CD4-positive, alpha-beta T cell treated with Interleukin-21 for 1 hour (primary cell): ENCODE measurements at regions not wholly inside any gene's neighbourhood (a gene's known extent, or its start where the extent isn't known, plus 50 kb on each side); places are given as distances from the start of the nearest gene placed in this dataset.
"Not testable (repeated sequence)": the region's sequence is repeated elsewhere in the genome, so short reads cannot be mapped to it uniquely, and the experiment has no call there.

Source experiments
- DNase-seq: peaks from one replicate; pipeline ENCODE4 v3.0.0-alpha.2; 2020

DNA sequence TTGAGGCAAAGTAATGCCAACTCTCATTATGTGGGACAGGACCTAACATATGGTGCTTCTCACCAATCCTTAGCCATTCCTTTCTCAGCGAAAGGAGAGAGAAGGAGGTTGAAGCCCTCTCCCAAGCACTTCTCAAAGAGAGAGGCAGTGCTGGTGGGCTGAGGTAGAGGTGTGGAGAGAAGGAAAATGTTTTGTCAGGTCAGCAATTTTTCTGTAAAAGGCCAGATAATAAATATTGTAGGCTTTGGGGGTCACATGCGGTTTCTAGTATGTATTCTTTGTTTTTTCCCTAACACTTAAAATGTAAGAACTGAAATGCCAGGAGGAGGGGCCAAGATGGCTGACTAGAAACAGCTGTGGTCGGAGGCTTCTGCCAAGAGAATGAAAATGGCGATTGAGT, 225.0 kb upstream of the NPY start:
- no peak for DNase-seq

DNA sequence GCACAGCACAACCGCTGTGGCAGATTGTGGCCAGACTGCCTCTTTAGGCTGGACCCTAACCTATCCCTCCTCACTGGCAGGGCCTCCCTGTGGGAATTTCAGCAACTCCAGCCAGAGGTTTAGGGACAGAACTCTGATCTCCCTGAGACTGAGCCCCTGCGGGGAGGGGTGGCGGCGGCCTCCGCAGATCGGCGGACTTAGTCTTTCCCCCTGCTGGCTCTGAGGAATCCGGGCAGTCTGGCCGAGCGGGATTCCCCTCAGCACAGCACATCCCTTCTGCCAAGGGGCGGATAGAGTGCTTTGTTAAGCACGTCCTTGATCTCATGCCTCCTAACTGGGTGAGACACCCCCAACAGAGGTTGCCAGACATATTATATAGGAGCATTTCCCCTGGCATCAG, 224.2 kb upstream of the NPY start:
- no peak for DNase-seq

GRCh38 chr7:24063721-24064120, 220.3 kb upstream of the NPY start:
- no peak for DNase-seq

- DNase-seq, result no peak
Measured at GRCh38 chr7:24069751-24070150, 214.2 kb upstream of the NPY start.

DNA sequence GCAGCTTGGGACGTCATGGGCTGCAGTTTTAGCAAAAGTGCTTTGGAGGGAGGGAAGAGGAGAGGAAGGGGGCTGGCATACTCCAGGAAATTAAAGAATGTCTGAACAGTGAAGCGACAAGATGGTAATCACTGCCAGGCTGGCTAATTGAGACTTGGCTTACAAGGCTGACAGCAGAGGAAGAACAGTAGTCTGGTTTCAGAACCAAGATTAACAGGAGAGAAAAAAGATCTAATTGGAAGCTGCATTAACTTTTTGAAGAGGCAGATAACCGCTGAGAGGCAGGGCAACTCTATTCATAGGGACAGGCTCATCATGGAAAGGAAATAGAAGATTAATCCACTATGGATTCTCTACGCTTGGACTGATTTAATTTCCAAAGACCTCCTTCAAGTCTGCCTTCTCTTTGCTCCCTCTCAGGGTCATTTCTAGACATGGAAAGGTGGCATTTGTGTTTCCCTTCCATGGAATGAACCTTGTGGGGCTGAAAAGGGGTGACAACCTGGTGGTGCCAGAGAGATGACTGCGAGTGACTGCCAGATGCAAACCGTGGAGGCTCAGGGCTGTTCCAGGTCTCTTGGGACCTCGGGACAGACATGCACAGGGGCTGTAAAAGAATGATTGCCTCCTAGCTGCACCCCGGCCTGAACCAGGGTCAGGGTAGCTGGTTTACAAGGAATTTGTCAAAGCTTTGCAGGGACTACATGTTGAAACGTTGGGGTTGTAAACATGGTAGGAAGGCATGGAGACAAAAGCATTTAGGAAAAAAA, 210.2 kb upstream of the NPY start:
- DNase-seq, result no peak

- DNase-seq, result no peak
Measured at GRCh38 chr7:24075426-24075810, 208.6 kb upstream of the NPY start.

DNA sequence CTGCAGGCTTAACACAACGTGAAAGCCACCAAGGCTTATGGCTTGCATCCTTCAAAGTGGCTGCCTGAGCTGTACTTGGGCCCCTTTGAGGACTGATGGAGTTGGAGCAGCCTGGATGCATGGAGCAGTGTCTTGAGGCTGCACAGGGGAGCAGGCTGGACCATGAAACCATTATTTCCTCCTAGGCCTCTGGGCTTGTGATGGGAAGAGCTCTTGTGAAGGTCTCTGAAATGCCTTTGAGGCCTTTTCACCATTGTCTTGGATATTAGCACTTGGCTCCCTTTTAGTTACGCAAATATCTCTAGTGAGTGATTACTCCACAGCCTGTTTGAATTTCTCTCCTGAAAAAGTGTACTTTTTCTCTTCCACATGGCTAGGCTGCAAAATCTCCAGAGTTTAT, 201.2 kb upstream of the NPY start:
- no peak for DNase-seq

DNA sequence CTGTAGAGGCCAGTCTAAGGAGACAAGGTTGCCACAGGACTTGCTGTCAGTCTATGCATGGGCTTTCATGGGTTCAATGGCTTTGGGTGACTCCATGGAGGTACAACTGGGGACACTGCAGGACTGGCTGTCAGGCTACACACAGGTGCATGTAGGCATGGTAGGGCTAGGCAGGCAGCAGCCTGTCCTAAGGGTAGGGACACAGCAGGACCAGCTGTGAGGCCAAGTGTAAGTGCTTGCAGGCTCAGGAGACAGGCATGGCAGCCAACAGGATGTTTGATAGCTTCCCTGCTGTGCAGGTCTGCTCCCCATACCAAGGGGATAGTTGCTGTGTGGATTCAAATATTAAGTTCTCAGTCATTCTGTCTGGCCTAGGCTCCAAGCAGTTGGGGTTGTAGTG, 181.0 kb upstream of the NPY start:
- no peak for DNase-seq

DNA sequence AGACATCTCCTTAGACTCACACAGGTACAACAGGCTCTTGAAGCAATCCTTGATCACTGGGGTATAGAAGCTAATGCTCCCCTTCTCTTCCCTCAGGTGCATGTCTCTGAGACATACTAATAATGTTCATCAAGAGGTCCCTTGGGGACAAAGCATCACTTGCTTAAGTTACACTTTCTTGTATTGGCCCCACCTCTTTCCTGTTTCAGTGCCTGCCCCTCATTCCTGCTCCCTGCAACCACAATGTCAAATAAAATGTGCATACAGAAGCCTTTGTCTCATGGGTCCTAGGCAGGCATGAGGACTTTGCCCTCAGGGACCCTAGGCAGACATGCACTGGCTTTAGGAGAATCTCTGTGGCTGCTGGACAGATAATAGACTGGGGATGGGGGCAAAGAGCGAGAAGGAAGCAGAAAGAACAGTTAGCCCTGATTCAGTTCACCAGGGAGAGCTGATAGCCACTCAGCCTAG, 175.0 kb upstream of the NPY start:
- DNase-seq, result no peak

GRCh38 chr7:24110056-24110455, 173.9 kb upstream of the NPY start:
- no peak for DNase-seq

DNA sequence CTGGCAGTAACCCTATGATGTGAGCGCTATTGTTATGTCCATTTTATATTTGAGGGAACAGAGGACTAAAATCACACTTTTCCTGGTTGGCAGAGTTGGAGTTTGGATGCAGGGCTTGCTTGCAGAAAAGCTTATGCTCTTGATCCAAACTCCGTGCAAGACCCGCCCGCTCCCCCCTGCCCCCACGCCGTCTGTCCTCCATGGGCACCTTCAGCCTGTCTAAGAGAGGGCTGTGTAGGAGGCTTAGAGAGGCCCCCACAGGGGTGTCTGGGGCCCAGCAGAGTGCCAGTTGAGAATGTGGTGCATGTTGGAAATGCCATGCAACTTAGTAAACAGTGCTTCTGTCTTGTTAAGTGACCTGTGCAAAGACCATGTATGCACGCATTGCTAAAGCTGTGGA, 170.5 kb upstream of the NPY start:
- no peak for DNase-seq

GRCh38 chr7:24115661-24116060, 168.3 kb upstream of the NPY start:
- DNase-seq, result no peak

DNA sequence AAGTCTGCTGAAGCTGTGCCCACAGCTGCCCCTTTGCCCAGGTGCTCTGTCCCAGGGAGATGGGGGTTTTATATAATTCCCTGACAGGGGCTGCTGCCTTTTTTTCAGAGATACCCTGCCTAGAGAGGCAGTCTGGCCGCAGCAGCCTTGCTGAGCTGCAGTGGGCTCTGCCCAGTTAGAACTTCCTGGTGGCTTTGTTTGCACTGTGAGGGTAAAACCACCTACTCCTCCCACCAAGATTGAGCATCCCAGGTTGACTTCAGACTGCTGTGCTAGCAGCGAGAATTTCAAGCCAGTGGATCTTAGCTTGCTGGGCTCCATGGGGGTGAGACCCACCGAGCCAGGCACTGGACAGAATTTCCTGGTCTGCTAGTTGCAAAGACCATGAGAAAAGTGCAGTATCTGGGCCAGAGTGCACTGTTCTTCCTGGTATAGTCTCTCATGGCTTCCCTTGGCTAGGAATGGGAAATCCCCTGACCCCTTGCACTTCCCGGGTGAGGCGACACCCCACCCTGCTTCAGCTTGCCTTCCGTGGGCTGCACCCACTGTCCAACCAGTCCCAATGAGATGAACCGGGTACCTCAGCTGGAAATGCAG, 166.0 kb upstream of the NPY start:
- not testable (repeated sequence) for DNase-seq

GRCh38 chr7:24119852-24120251, 164.1 kb upstream of the NPY start:
- DNase-seq, result no peak

DNA sequence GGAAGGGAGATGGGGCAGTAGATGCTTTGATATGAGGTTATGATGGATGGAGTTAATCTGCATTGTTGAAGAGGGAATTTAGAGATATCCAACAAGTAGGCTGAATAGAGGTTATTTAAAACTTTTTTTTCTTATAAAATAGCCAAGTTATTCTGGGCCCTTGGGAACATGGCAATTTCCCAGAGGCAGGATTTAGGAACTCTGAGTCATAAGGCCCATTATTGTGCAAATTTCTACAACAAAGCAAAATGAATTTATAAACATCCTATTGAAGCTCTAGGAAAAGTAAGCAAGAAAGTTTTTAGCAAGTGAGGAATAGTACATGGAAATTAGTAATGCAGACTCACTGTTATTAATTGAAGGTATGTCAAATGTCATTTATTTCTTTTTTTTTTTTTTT, 160.9 kb upstream of the NPY start:
- DNase-seq, result no peak

DNA sequence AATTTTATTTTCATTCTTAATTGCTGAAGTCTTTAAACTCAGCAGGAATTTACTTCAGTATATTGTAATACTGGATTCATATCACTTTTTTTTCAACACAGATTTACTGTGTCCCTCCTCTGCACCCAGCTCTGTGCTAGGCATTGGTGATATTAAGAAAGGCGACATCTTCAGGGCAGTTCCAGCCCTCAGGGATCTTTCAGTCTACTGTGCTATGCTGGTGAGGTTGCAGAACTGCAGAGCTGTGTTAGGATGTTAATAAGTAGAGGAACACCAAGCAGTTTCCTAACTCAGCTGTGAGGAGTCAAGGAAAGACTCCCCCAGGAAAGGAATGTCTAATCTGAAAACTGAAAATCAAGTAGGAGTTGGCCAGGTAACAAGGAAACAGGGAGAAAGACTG, 158.2 kb upstream of the NPY start:
- DNase-seq, result no peak

DNA sequence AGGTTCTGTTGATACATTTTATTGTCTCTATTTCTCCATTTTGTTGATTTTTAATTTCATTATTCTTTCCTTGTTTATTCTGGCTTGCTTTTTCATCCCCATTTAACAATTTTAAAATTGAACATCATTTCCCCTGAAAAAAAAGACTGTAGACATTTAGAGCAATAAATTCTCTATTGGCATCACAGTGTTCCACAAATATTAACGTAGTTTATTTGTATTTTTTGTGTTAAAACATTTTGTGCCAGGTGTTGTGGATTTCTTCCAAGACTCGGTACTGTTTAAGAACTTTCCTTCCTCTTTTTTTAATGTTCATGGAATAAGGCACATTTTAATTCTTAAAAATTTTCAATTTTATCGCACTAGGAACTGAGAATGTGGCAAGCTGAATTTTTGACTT, 156.1 kb upstream of the NPY start:
- DNase-seq, result no peak

GRCh38 chr7:24129597-24129996, 154.4 kb upstream of the NPY start:
- no peak for DNase-seq

- DNase-seq, result no peak
Measured at GRCh38 chr7:24130631-24131030, 153.4 kb upstream of the NPY start.

GRCh38 chr7:24133691-24134090, 150.3 kb upstream of the NPY start:
- DNase-seq, result no peak

- no peak for DNase-seq
Measured at GRCh38 chr7:24134535-24134934, 149.5 kb upstream of the NPY start.

DNA sequence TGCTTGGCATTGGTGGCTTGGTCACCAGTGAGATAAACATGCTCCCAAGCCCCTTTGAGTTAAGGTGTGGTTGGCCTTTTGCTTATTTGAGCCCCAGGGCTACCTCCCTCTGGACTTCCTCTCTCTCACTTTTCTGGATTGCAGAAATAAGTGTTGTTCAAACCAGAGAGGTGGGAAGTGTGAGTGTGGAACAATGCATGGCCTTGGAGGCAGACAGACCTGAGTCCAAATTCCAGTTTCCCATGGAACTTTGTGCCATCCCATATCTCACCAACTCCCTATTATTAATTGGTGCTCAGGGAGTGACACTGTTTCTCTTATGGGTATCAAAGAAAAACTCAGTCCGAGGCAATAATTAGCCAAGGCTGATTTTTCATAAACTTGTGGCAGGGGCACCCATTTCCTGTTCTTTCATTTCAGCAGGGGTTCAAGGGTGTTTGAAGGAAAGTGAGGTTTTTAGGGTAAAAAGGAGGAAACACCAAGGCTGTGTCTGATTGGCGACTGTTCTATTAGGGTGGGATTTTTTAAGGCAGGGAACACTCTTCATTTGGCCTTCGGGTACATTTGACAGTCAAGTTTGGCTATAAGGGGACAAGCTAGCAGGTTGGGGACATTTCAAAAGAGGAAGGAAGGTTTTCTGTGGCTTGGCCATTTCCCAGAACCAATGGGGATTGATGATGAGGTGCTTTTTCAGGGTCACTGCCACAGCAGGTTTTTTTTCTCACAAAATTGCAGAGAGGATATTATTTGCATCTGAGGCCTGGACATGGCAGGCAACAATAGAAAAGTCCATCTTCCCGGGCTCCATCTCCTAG, 148.8 kb upstream of the NPY start:
- DNase-seq, result no peak

DNA sequence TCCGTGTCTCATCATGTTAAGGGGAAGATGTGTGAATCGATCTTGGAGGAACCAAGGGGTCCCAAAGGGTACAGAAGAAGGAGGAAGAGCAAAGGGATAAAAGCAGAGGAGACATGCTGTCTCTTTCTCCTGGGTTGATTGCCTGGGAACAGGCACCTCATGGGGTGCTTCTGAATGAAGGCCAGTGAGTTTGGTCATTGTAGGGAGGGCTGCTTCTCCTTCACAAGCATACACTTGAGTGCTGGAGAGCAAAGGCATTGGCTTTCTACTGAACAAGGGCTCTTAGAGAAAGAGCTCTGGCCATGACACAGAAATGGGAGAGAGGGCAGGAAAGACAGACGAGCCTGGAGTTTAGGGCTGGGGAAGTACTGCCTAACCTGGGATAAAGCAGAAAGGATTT, 146.7 kb upstream of the NPY start:
- DNase-seq, result no peak

DNA sequence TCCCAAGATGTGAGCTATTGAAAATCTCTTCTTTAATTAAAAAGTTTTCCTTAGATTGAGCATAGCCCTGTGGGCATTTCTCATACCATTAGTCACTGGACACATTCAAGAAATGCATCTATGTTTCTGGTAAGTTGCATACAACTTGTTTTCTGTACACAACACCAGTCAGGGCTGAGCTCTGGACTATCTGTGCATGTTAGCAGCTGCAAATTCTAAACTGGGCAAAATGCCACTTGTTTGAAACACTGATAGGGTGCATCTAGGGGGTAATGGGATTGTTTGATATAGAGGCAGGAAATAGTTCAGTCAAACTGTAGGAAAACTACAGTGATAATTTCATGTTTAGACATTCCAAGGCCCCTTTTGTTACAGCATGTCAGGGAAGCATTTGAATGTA, 145.6 kb upstream of the NPY start:
- DNase-seq, result no peak
